ENCODE measurements at regions not wholly inside any gene's neighbourhood (a gene's known extent, or its start where the extent isn't known, plus 50 kb on each side); places are given as distances from the start of the nearest gene placed in this dataset.

DNA sequence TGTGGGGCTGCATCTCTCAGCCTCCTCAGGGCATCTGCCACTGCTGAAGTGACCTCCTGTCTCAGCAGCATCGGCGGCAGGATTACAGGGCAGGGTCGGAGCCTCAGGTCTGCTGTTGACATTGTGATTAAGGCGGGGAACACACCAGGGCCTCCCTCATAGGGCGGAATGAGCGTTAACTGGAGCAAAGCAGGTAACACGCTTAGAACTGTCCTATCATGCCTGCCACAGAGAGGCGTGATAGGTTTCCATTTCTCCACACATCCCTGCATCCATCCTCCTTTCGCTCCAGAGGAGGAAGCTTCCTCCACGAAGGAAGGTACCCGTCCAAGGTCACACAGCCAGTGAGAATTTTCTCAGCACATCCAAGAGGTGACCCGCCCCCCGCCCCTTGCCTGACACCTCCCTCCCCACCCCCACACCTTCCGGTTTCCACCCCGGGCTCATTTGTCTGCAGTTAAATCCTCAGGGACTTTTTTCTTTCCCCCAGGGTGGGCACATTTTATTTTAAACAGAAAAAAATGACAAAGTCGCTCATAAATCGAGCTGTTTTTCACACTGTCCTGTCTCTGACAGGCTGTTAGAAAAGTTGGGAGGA lies 200.8 kb downstream of the TFAP2C start:
- no peak overlapping the region for H3K27ac ChIP-seq
- no peaks in the 10 kb centered on the region for H3K36me3 ChIP-seq
- H3K27me3 ChIP-seq (replicated peaks), result peaks cover 50% of the 10 kb centered on the region
- DNase-seq (ENCODE audit: low read depth in 1 of 2, low spot score in 2 of 2), result no peak
- H3K9me3 ChIP-seq (replicated peaks), result no peaks in the 10 kb centered on the region
- no peak overlapping the region for H3K4me3 ChIP-seq
- H3K4me1 ChIP-seq (replicated peaks), result no peaks in the 10 kb centered on the region

DNA sequence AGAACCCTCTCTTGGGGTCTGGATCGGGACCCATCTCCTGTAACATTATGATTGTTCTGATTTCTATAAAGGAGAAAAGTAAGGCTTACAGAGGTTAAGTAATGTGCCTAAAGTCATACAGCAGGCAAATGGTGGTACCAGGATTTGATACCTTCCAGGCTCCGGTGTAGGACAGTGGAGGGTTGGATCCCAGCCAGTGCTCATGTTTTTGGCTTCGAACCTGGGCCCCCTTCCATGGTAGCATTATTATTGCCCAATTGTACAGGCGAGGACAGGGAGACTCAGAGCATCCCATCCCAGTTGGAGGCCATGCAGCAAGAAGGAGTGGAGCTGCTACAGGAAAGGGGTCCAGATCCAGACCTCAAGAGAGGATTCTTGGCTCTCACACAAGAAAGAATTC lies 202.7 kb downstream of the TFAP2C start:
- Histone ChIP-seq H3K4me3 (no peak overlapping the region), H3K4me1 (replicated peaks) (no peaks in the 10 kb centered on the region), H3K27ac (no peak overlapping the region), H3K36me3 (no peaks in the 10 kb centered on the region), H3K27me3 (replicated peaks) (peaks cover 53% of the 10 kb centered on the region), H3K9me3 (replicated peaks) (no peaks in the 10 kb centered on the region)
- DNase-seq (ENCODE audit: low read depth in 1 of 2, low spot score in 2 of 2), result no peak

DNA sequence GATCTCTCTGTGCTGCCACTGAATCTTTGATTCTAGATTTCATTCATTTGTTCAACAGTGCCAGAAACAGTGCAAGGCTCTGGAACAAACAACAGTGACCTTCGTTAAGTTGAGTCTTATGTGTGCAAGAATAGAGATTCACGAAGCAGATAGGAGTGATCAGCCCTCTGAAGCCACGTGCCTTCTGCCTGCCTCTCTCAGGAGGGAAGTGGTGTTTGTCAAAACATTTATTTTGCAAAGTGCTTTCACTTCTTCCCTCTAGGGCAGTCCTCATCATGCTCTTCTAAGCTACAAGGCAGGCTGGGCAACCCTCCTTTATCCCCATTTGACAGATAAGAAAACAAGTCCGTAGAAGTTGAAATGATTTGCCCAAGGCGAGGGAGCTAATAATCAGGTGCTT lies 204.3 kb downstream of the TFAP2C start:
- no peaks in the 10 kb centered on the region for H3K36me3 ChIP-seq
- no peak overlapping the region for H3K4me3 ChIP-seq
- DNase-seq (ENCODE audit: low read depth in 1 of 2, low spot score in 2 of 2), result no peak
- H3K27ac ChIP-seq, result no peak overlapping the region
- H3K4me1 ChIP-seq (replicated peaks), result no peaks in the 10 kb centered on the region
- H3K9me3 ChIP-seq (replicated peaks), result no peaks in the 10 kb centered on the region
- peaks cover 59% of the 10 kb centered on the region for H3K27me3 ChIP-seq (replicated peaks)

DNA sequence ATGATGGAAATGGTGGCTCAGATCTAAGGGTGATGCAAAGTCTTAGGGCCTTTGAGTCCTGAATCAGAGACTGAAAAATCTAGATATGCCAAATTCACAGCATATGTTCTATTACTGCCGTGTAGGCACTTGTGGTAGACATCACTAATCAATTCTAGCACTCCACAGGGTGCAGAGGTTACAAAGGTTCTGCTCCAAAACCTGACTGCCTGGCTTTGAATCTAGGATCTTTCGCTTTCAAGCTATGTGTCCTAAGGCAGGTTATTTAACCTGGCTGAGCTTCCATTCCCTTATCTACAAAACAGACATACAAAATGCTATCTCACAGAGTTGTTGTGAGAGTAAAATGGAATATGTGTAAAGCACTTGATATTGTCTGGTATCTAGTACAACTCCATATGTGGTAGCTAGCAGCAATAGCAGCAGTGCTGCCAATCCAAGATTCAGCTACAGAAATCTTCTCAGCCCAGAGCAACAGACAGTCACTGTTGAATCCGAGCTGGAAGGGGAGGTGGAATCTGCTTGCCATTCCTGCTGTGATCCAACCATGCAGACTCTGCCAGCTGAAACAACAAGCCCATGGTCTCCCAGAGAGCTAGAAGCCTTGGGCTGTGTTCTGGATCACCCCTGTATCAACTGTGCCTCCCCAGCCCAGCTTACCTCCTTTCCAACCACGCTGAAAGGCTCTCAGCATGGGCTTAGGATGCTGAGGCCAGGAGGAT lies 206.9 kb downstream of the TFAP2C start:
- H3K27me3 ChIP-seq (replicated peaks), result peaks cover 61% of the 10 kb centered on the region
- no peaks in the 10 kb centered on the region for H3K36me3 ChIP-seq

DNA sequence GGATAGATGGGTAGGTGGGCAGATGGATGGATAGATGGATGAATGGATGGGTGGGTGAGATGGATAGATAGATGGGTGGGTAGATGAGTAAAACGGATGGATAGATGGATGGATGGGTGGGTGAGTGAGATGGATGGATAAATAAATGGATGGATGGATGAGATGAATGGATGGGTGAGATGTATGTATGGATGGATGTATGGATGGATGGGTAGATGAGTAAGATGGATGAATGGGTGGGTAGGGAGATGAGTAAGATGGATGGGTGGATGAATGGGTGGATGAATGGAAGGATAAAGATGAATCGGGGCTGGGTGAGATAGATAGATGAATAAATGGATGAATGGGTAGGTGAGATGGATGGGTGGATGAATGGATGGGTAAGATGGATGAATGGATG lies 210.1 kb downstream of the TFAP2C start:
- H3K4me3 ChIP-seq, result no peak overlapping the region
- H3K4me1 ChIP-seq (replicated peaks), result no peaks in the 10 kb centered on the region
- no peak for DNase-seq (ENCODE audit: low read depth in 1 of 2, low spot score in 2 of 2)
- no peaks in the 10 kb centered on the region for H3K36me3 ChIP-seq
- H3K27me3 ChIP-seq (replicated peaks), result peaks cover 43% of the 10 kb centered on the region
- no peak overlapping the region for H3K27ac ChIP-seq
- H3K9me3 ChIP-seq (replicated peaks), result no peaks in the 10 kb centered on the region

More for the DNA sequence above, 206.9 kb downstream of the TFAP2C start:
- Histone ChIP-seq H3K4me3 (no peak overlapping the region), H3K9me3 (replicated peaks) (no peaks in the 10 kb centered on the region), H3K27ac (no peak overlapping the region), H3K4me1 (replicated peaks) (no peaks in the 10 kb centered on the region)
- no peak for DNase-seq (ENCODE audit: low read depth in 1 of 2, low spot score in 2 of 2)

DNA sequence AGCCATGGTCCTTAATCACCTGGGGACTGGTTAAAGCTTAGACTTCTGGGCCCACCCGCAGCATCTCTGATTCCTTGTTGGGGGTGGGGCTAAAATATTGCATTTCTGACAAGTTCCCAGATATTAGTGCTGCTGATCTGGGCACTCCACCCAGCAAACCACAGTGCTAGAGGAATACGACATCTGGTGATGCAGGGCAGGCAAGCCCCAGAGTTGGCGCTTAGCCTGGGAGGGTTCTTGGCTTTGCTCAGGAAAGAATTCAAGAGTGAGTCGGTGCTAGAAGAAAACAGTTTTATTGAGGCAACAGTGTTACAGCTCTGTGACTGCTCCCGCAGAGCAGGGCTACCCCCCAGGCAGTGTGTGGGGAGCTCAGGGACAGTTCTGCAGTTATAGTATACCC lies 210.7 kb downstream of the TFAP2C start:
- H3K27me3 ChIP-seq (replicated peaks), result peaks cover 39% of the 10 kb centered on the region
- no peaks in the 10 kb centered on the region for H3K4me1 ChIP-seq (replicated peaks)
- H3K36me3 ChIP-seq, result no peaks in the 10 kb centered on the region
- no peak overlapping the region for H3K4me3 ChIP-seq
- H3K27ac ChIP-seq, result no peak overlapping the region
- DNase-seq (ENCODE audit: low read depth in 1 of 2, low spot score in 2 of 2), result no peak
- H3K9me3 ChIP-seq (replicated peaks), result no peaks in the 10 kb centered on the region

DNA sequence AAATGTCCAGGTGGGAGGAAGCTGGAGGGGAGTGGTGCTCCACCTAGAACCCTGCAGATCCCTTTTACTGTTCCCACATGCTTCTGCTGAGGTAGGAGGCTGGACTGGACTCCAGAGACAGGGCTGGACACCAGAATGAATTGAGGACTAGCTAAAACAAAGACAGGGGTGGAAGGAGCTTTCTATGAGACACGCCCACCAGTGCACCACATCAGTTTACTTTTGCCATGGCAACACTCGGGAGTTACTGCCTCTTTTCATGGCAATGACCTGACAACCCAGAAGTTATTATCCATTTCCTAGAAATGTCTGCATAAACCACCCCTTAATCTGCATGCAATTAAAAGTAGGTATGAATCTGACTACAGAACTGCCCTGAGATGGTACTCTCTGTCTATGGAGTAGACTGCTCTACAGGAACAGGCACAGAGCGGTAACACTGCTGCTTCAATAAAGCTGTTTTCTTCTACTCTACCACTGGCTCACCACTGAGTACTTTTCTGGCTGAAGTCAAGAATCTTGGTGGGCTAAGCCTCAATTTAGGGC lies 211.7 kb downstream of the TFAP2C start:
- Histone ChIP-seq H3K9me3 (replicated peaks) (no peaks in the 10 kb centered on the region), H3K36me3 (no peaks in the 10 kb centered on the region), H3K4me1 (replicated peaks) (no peaks in the 10 kb centered on the region), H3K27ac (no peak overlapping the region), H3K27me3 (replicated peaks) (peaks cover 37% of the 10 kb centered on the region), H3K4me3 (no peak overlapping the region)
- DNase-seq (ENCODE audit: low read depth in 1 of 2, low spot score in 2 of 2), result no peak

DNA sequence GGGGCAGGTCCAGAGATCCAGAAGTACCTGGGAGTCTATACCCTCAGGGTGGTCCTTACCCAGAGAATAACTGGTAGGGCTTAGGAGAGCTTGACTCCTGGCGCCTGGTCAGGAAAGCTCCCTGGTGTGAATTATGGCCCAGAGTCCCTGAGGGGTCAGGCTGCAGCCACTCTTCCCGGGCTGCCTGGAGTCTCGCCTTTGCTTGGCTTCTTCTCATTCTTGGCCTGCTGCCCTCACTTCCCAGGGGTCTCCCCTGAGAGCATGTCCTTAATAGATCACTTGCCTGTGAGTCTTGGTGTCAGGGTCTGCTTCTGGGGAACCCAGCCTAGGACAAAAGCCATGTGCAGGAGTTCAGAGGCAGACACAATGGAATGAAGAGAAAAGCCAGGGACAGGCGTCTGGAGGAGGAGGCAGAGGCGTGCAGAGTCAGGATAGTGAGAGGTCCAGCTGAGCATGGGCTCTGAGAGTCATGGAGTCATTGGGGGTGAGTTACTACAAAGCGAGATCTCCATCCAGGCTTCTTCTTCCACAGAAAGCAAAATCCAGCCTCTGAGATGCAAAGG lies 212.3 kb downstream of the TFAP2C start:
- no peak for DNase-seq (ENCODE audit: low read depth in 1 of 2, low spot score in 2 of 2)
- H3K9me3 ChIP-seq (replicated peaks), result no peaks in the 10 kb centered on the region
- H3K27me3 ChIP-seq (replicated peaks), result peaks cover 34% of the 10 kb centered on the region
- no peak overlapping the region for H3K27ac ChIP-seq
- H3K4me1 ChIP-seq (replicated peaks), result no peaks in the 10 kb centered on the region
- H3K36me3 ChIP-seq, result no peaks in the 10 kb centered on the region
- H3K4me3 ChIP-seq, result no peak overlapping the region

DNA sequence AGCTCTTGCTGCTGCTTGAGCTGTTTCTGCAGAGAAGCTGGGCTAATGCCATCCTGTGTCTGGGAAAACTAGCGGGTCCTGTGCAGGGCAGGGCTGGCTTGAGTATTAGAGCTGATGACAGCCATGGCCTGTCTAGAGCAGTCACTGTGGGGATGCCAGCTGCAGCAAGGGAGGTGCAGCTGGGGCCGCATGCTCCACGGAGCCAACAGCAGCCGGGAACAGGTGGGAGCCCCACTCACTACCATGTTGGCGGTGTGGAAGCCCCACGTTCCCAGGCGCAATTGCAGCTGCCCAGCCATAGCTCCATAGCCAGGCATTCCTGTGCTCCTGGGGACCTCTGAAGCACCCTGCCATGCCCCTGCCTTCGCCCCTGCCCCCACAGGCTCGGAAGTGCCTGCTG lies 212.9 kb downstream of the TFAP2C start:
- Histone ChIP-seq H3K4me3 (no peak overlapping the region), H3K4me1 (replicated peaks) (no peaks in the 10 kb centered on the region), H3K9me3 (replicated peaks) (no peaks in the 10 kb centered on the region), H3K36me3 (no peaks in the 10 kb centered on the region), H3K27ac (no peak overlapping the region), H3K27me3 (replicated peaks) (peaks cover 32% of the 10 kb centered on the region)
- no peak for DNase-seq (ENCODE audit: low read depth in 1 of 2, low spot score in 2 of 2)

DNA sequence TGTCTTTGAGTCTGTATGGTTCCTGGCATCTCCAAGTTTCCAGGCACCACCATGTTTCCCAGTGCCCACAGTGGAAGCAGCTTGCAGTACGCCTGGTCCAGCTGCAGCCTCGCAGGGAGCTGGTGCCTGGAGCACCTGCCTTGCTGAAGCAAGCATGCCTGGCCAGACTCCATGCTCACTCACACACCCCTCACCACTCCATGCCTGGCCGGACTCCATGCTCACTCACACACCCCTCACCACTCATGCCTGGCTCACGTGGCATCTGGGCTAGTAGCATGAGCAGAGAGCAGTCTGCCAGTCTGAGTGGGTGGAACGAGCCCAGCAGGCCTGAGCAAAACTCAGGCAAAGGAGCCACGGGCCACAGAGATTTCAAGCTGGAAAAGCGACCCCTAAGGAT lies 214.3 kb downstream of the TFAP2C start:
- no peak for DNase-seq (ENCODE audit: low read depth in 1 of 2, low spot score in 2 of 2)
- Histone ChIP-seq H3K27me3 (replicated peaks) (peaks cover 19% of the 10 kb centered on the region), H3K4me1 (replicated peaks) (no peaks in the 10 kb centered on the region), H3K27ac (no peak overlapping the region), H3K9me3 (replicated peaks) (no peaks in the 10 kb centered on the region), H3K4me3 (no peak overlapping the region), H3K36me3 (no peaks in the 10 kb centered on the region)

DNA sequence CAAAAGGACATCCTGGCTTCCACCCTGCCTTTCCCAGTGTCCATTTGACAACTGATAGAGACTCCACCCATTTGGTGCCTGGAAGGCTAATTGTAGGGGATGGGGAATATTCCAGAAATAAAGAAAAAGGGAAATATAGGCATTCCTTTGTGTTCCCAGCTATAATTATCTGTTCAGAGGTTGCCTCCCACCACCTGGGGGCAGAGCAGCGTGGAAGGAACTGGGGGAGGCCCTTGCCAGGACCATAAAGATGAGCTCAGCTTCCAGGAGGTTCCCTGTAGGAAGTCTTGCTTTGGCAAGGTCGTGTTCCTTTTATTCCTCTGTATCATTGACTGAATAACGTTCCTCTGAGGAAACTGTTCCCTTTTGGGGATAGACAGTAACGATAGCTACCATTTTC lies 214.7 kb downstream of the TFAP2C start:
- Histone ChIP-seq H3K9me3 (replicated peaks) (no peaks in the 10 kb centered on the region), H3K4me3 (no peak overlapping the region), H3K27me3 (replicated peaks) (peaks cover 15% of the 10 kb centered on the region), H3K4me1 (replicated peaks) (no peaks in the 10 kb centered on the region), H3K27ac (no peak overlapping the region), H3K36me3 (no peaks in the 10 kb centered on the region)
- DNase-seq (ENCODE audit: low read depth in 1 of 2, low spot score in 2 of 2), result peak in 1 of 2 experiments; percentile 6

DNA sequence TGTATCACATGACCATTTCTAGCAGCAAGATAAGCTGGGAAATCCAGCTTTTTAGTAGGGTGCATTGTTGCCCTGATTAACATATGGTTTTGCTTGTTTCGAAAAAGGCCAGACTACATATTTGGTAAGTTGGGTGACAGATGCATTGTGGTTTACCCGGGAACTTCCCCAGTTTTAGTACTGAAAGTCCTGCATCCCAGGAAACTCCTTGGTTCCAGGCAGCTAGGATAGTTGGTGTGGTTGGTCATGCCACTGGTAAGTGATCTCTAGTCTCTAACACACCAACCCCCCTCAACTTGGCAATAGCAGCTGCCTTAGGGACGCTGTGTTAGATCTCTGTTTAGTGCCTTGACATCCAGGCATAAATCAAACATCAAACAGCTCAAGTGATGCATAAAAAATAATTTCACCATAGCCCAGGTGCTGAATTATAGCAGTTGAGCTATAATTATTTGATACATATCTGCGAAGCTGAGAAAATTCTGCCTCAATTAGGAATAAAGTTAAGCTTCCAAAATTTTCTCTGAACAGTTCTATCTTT lies 216.5 kb downstream of the TFAP2C start:
- DNase-seq (ENCODE audit: low read depth in 1 of 2, low spot score in 2 of 2), result no peak

DNA sequence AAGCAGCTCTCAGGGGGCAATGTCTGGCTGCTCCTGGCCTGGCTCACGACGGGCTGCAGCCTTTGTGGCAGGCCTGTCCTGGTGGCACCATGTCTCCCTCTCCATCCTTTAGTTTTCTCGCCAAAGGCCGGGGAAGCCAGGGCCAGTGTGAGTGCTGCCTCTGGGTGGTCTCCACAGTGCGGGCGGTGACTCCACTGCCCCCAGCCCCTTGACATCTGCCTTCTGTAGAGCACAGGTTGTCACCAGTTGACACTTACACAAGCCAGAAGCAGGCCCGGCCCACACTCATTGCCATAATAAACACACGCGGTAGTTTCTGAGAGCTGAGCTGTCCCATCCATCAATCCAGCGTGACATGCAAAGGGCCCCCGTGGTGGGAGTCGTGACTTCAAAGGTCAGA lies 219.5 kb downstream of the TFAP2C start:
- Histone ChIP-seq H3K4me1 (replicated peaks) (no peaks in the 10 kb centered on the region), H3K4me3 (no peak overlapping the region), H3K9me3 (replicated peaks) (no peaks in the 10 kb centered on the region), H3K36me3 (no peaks in the 10 kb centered on the region), H3K27ac (no peak overlapping the region), H3K27me3 (replicated peaks) (peaks cover 4% of the 10 kb centered on the region; the same call in 1 of the 2 replicates)
- no peak for DNase-seq (ENCODE audit: low read depth in 1 of 2, low spot score in 2 of 2)

More for the DNA sequence above, 216.5 kb downstream of the TFAP2C start:
- H3K4me1 ChIP-seq (replicated peaks), result no peaks in the 10 kb centered on the region
- no peaks in the 10 kb centered on the region for H3K9me3 ChIP-seq (replicated peaks)
- H3K27ac ChIP-seq, result no peak overlapping the region
- H3K27me3 ChIP-seq (replicated peaks), result peaks cover 9% of the 10 kb centered on the region
- no peak overlapping the region for H3K4me3 ChIP-seq
- no peaks in the 10 kb centered on the region for H3K36me3 ChIP-seq

DNA sequence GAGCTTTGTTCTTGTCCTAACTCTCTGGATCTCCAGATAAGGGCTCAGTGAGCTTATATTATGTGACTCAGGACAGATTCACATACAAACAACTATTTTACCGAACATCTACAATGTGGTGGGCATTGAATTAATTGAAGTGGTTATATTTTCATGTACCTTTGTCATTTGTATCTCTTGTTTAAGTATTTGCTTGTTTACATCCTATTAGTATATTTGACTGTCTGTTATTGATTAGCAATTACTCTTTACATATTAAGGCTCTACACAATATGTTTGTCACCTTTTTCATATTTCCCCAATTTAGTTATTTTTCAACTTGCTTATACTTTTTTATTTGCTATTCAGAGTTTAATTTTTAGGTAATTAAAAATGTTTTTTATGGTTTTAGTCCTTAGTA lies 222.4 kb downstream of the TFAP2C start:
- Histone ChIP-seq H3K27ac (no peak overlapping the region), H3K4me1 (replicated peaks) (no peaks in the 10 kb centered on the region), H3K36me3 (no peaks in the 10 kb centered on the region), H3K9me3 (replicated peaks) (no peaks in the 10 kb centered on the region), H3K4me3 (no peak overlapping the region), H3K27me3 (replicated peaks) (no peaks in the 10 kb centered on the region)
- DNase-seq (ENCODE audit: low read depth in 1 of 2, low spot score in 2 of 2), result no peak

All from SJSA1 (cell line).